ENCODE measurements at regions not wholly inside any gene's neighbourhood (a gene's known extent, or its start where the extent isn't known, plus 50 kb on each side); places are given as distances from the start of the nearest gene placed in this dataset.

DNA sequence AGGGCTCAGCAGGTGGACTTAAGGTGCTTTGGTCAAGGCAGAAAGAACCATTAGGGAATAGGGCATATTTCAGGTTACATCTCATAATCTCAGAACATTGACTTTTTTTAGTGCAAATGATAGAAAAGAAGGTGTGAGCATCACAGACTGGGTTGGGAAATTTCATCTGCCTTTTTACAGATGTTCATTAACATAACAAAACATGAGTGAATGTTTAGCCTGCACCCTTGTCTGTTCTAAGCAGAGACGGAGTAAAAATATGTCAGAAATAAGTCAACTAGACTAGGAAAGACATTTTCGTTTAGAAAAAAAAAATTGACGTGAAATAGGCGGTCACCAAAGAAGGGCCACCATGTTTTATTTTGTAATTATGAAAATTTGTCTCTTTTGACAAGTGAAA, 127.5 kb upstream of the CDH13 start:
- WGBS (ENCODE audit: insufficient coverage, insufficient replicate concordance, low lambda C conversion rate, missing lambda C conversion rate): 44% methylated on average over 4 of the region's 4 CpGs
- RAD21 ChIA-PET (ENCODE audit: unreplicated experiment): no interaction called here

More for the DNA sequence above, 127.5 kb upstream of the CDH13 start:
- H3K36me3 ChIP-seq (ENCODE audit: control insufficient read depth in 2 of 2, insufficient read depth in 2 of 2, low read length in 1 of 2): no peaks in the 10 kb centered on the region
- intact Hi-C loops (cut with micrococcal nuclease; ENCODE audit: unreplicated experiment): no loop called here
- H3K27me3 ChIP-seq (replicated peaks in 1 of 2; ENCODE audit: control insufficient read depth in 2 of 2, insufficient read depth in 2 of 2, low read length in 1 of 2): no peaks in the 10 kb centered on the region; a peak in 1 of 4 replicates
- H3K4me2 ChIP-seq (ENCODE audit: control insufficient read depth, insufficient read depth): no peak overlapping the region
- no peak overlapping the region for H3K4me3 ChIP-seq
- H3K9me3 ChIP-seq (replicated peaks; ENCODE audit: control insufficient read depth, insufficient read depth, low read length): no peaks in the 10 kb centered on the region
- in situ Hi-C loops (cut with MboI): no loop called here
- no peak overlapping the region for H3K27ac ChIP-seq (ENCODE audit: control insufficient read depth, insufficient read depth)
- H3K4me1 ChIP-seq (ENCODE audit: control insufficient read depth, insufficient read depth, low read length): no peaks in the 10 kb centered on the region
- ATAC-seq: no peak
- no peaks in the 10 kb centered on the region for H4K20me1 ChIP-seq (ENCODE audit: control insufficient read depth, insufficient read depth)
- H2AFZ ChIP-seq (ENCODE audit: control insufficient read depth, low read depth, low read length): no peak overlapping the region
- ChIA-PET SMC1A (ENCODE audit: uncharacterized antibody, unreplicated experiment) (no interaction called here), POLR2A (no interaction called here), CTCF (no interaction called here)
- no peaks in the 10 kb centered on the region for H3K79me2 ChIP-seq (ENCODE audit: control insufficient read depth, insufficient read depth, low read length)
- TF ChIP-seq, protein P1, sequence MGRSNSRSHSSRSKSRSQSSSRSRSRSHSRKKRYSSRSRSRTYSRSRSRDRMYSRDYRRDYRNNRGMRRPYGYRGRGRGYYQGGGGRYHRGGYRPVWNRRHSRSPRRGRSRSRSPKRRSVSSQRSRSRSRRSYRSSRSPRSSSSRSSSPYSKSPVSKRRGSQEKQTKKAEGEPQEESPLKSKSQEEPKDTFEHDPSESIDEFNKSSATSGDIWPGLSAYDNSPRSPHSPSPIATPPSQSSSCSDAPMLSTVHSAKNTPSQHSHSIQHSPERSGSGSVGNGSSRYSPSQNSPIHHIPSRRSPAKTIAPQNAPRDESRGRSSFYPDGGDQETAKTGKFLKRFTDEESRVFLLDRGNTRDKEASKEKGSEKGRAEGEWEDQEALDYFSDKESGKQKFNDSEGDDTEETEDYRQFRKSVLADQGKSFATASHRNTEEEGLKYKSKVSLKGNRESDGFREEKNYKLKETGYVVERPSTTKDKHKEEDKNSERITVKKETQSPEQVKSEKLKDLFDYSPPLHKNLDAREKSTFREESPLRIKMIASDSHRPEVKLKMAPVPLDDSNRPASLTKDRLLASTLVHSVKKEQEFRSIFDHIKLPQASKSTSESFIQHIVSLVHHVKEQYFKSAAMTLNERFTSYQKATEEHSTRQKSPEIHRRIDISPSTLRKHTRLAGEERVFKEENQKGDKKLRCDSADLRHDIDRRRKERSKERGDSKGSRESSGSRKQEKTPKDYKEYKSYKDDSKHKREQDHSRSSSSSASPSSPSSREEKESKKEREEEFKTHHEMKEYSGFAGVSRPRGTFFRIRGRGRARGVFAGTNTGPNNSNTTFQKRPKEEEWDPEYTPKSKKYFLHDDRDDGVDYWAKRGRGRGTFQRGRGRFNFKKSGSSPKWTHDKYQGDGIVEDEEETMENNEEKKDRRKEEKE (IDR thresholded peaks at IDR 0.05): no peak
- TF ChIP-seq BRCA1 (IDR thresholded peaks at IDR 0.05; ENCODE audit: low read depth, low read length): no peak
- no peak for TF ChIP-seq SREBF1 (IDR thresholded peaks at IDR 0.05; ENCODE audit: low read length)
- TF ChIP-seq CREB1 (IDR thresholded peaks at IDR 0.05; ENCODE audit: low read depth): no peak
- TF ChIP-seq ZBED1 (IDR thresholded peaks at IDR 0.05; ENCODE audit: borderline replicate concordance): no peak
- no peak for TF ChIP-seq SP1 (IDR thresholded peaks at IDR 0.05; ENCODE audit: low read depth, low read length)
- TF ChIP-seq NFYB (IDR thresholded peaks at IDR 0.05; ENCODE audit: insufficient read depth, low read depth, low read length): no peak
- TF ChIP-seq EP300 (IDR thresholded peaks at IDR 0.05; ENCODE audit: borderline replicate concordance in 1 of 2, control insufficient read depth in 1 of 2, low read depth in 2 of 2, low read length in 2 of 2): no peak
- TF ChIP-seq ASH2L (IDR thresholded peaks at IDR 0.05; ENCODE audit: borderline replicate concordance, low read depth): no peak
- TF ChIP-seq, protein P2, sequence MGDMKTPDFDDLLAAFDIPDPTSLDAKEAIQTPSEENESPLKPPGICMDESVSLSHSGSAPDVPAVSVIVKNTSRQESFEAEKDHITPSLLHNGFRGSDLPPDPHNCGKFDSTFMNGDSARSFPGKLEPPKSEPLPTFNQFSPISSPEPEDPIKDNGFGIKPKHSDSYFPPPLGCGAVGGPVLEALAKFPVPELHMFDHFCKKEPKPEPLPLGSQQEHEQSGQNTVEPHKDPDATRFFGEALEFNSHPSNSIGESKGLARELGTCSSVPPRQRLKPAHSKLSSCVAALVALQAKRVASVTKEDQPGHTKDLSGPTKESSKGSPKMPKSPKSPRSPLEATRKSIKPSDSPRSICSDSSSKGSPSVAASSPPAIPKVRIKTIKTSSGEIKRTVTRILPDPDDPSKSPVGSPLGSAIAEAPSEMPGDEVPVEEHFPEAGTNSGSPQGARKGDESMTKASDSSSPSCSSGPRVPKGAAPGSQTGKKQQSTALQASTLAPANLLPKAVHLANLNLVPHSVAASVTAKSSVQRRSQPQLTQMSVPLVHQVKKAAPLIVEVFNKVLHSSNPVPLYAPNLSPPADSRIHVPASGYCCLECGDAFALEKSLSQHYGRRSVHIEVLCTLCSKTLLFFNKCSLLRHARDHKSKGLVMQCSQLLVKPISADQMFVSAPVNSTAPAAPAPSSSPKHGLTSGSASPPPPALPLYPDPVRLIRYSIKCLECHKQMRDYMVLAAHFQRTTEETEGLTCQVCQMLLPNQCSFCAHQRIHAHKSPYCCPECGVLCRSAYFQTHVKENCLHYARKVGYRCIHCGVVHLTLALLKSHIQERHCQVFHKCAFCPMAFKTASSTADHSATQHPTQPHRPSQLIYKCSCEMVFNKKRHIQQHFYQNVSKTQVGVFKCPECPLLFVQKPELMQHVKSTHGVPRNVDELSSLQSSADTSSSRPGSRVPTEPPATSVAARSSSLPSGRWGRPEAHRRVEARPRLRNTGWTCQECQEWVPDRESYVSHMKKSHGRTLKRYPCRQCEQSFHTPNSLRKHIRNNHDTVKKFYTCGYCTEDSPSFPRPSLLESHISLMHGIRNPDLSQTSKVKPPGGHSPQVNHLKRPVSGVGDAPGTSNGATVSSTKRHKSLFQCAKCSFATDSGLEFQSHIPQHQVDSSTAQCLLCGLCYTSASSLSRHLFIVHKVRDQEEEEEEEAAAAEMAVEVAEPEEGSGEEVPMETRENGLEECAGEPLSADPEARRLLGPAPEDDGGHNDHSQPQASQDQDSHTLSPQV (IDR thresholded peaks at IDR 0.05): no peak
- no peak for DNase-seq (ENCODE audit: low read depth, low spot score)
- FAIRE-seq: no peak
- H3K9ac ChIP-seq (ENCODE audit: control insufficient read depth, insufficient read depth, low read length): no peak overlapping the region
- BruUV-seq (replicated peaks): no TSS peak

Measured in GM12878 (cell line).